Urothelium cell line (cell line): ENCODE measurements at regions not wholly inside any gene's neighbourhood (a gene's known extent, or its start where the extent isn't known, plus 50 kb on each side); places are given as distances from the start of the nearest gene placed in this dataset.

Experiments
- DNase-seq: peaks from one replicate; pipeline ENCODE4 v3.0.0; 2011; ENCODE audit warnings: low spot score, mixed read lengths
- FAIRE-seq: peaks from 2 replicates; lab custom pipeline; 2011; peaks lifted over from hg19 to GRCh38; lab: Jason Lieb, UNC

- FAIRE-seq (no peak), DNase-seq (peak; percentile 70)
These were observed 183.7 kb upstream of the JAG1 start for GRCh38 chr20:10857352-10858070.

GRCh38 chr20:10861090-10861489 lies 187.3 kb upstream of the JAG1 start:
- DNase-seq = peak; percentile 42
- FAIRE-seq = no peak

GRCh38 chr20:10861619-10862018 lies 187.8 kb upstream of the JAG1 start:
- FAIRE-seq = no peak

DNA sequence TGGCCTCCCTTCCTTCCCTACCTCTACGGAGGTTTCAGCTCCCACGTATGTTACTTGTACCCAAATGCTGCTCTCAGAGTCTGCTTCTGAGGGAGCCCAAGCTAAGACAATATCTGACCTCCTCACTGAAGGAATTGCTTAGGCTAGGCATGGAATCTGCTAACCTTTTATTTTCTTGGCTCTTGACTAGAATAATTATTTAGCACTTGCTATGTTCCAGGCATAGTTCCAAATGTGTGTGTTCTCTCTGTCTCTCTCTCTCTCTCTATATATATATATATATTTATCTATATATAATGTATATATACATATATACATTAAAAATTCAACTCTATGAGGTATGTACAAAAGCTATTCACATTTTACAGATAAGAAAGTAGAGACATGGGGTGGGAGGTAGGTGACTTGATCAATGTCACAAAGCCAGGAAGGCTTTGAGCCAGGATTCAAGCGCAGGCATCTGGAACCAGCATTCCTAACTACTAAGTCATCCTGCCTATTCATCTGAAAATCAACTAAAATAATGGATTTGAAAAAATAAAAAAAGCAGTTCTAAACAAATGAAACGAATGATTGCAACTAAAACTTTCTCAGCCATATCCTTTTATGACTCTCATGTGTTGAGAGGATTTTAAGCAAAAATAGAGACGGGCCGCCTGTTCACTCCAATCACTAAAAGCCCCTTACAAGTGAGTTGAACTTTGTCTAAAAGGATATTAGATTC lies 189.7 kb upstream of the JAG1 start:
- DNase-seq = peak; percentile 58
- FAIRE-seq = no peak

More at GRCh38 chr20:10861619-10862018, 187.8 kb upstream of the JAG1 start:
- peak; percentile 38 for DNase-seq

GRCh38 chr20:10864076-10864672 lies 190.4 kb upstream of the JAG1 start:
- FAIRE-seq = no peak
- peak; percentile 59 for DNase-seq

- no peak for FAIRE-seq
- DNase-seq = no peak
These were observed 194.5 kb upstream of the JAG1 start for GRCh38 chr20:10868299-10868698.

DNA sequence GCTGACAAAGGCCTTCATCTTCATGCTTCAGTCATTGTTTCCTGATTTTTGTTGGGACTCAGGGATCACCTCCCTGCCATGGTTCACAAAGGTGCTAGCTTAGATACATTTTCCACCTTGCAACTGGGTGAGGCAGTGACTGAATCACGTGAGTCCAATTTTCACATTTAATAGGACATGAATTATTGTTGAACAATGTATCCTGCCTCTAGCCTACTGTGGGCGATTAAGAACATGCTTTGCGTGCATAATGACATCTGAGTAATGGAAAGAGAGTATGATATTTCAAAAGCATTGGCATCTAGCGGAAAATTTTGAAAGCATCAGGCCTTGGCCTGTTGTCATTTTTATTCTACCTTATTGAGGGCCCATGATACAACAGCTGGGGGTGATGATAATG lies 199.2 kb upstream of the JAG1 start:
- no peak for FAIRE-seq
- no peak for DNase-seq

DNA sequence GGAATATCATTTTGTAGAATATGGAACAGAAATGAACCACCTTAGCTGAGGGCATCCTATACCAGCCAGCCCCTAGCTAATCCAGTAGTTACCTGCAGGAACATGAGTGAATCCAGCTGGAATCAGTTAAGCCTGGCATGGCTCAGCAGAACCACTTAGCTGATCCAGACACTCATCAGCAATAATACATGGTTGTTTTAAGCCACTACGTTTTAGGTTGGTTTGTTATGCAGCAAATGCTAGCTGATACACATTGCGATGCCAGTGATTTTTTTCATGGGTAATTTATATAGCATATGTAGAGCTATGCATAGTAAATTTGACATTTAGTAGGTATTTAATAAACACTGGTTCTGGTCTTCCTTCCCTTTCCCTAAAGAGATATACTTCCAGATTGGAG lies 201.9 kb upstream of the JAG1 start:
- no peak for FAIRE-seq
- DNase-seq = no peak

- FAIRE-seq = no peak
- DNase-seq = no peak
These were observed 202.8 kb upstream of the JAG1 start for GRCh38 chr20:10876558-10876957.

- no peak for FAIRE-seq
- DNase-seq = no peak
These were observed 203.5 kb upstream of the JAG1 start for GRCh38 chr20:10877342-10877741.

DNA sequence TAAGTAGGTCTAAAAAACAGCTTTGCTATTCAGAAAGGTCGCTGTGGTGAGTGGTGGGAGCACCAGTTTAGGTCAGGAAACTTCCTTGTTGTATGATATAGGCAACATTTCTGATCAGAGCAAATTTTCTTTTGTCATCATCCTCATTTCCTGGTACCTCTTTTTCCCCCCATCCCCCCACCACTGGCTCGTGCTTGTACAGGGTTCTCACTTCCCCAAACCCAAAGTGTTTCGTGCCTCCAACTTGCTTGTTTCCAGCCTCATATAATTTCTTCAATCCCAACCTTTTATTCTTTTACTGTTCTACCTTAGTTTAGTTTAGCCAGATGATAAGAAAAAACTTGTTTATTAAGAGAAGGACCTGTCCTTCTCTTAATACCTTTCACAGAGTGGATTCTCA lies 209.4 kb upstream of the JAG1 start:
- FAIRE-seq = no peak

GRCh38 chr20:10893321-10893720 lies 219.5 kb upstream of the JAG1 start:
- DNase-seq (no peak), FAIRE-seq (no peak)

More for the DNA sequence above, 209.4 kb upstream of the JAG1 start:
- DNase-seq = no peak

- no peak for FAIRE-seq
- DNase-seq = no peak
These were observed 223.5 kb upstream of the JAG1 start for GRCh38 chr20:10897336-10897735.

DNA sequence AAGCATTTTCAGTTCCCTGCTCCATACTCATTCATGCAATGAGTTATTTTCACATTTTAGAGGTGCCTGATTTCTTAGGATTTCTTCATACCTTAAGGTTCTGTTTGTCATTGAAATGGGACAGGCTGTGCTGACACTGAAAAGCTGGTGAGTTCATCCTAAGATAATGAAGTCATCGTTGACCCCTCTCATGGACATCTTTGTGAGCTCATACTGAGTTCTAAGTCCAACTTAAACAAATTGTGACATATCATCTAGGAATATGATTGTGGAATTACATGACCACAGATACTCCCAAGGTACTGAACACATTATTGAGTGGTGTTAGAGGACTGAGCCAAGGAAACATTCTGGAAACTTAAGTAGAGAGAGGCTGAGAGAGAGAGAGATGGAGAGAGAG lies 224.8 kb upstream of the JAG1 start:
- no peak for DNase-seq
- no peak for FAIRE-seq

GRCh38 chr20:10902174-10902573 lies 228.4 kb upstream of the JAG1 start:
- no peak for DNase-seq
- no peak for FAIRE-seq

GRCh38 chr20:10902576-10903282 lies 228.9 kb upstream of the JAG1 start:
- no peak for FAIRE-seq

GRCh38 chr20:10906834-10907233 lies 233.0 kb upstream of the JAG1 start:
- DNase-seq = no peak
- no peak for FAIRE-seq

More at GRCh38 chr20:10902576-10903282, 228.9 kb upstream of the JAG1 start:
- DNase-seq = no peak

- DNase-seq (no peak), FAIRE-seq (no peak)
These were observed 236.0 kb upstream of the JAG1 start for GRCh38 chr20:10909803-10910202.

- no peak for FAIRE-seq
- DNase-seq = no peak
These were observed 236.9 kb upstream of the JAG1 start for GRCh38 chr20:10910535-10911178.

DNA sequence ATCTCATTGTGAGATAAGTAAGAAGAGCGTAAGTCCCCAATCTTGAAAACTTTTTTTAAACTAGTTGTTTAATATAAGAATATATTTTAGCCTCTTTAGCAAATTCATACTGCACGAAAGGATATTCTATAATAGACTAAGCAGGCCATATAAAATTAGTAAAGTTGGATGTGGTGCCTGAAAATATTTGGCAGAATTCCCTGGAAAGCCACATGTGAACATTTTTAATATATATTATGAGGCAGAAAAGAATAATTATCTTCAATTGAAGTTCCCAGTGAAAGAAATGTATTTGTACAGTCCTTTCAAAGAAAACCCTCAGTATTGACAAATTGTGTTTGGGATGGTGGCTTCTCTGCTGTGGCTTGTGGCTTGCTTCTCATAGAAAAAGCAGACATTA lies 237.5 kb upstream of the JAG1 start:
- no peak for FAIRE-seq

GRCh38 chr20:10915815-10916214 lies 242.0 kb upstream of the JAG1 start:
- FAIRE-seq (no peak), DNase-seq (no peak)

More for the DNA sequence above, 237.5 kb upstream of the JAG1 start:
- DNase-seq = no peak
